ENCODE measurements at regions not wholly inside any gene's neighbourhood (a gene's known extent, or its start where the extent isn't known, plus 50 kb on each side); places are given as distances from the start of the nearest gene placed in this dataset.

DNA sequence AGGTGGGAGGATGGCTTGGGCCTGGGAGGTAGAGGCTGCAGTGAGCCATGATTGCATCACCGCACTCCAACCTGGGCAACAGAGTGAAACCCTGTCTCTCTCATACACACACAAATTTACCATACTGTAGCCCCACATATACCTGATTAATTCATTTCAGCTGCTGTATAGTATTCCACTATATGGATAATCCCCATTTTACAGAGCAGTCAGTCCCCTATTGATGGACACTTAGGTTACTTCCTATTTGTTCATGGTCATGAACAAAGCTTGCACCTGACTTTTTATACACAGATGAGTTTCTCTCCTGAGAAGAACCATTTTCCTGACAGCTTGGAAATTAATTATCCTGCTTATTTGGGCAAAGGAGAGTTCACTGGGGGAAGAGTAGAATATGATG is 59.2 kb downstream of the EMX2 start:
- peaks cover 4% of the 10 kb centered on the region; the same call in 1 of the 2 replicates for H3K27me3 ChIP-seq
- no peak for DNase-seq
- H3K36me3 ChIP-seq, result no peaks in the 10 kb centered on the region
- no peak overlapping the region for H3K4me3 ChIP-seq
- H3K4me1 ChIP-seq, result no peaks in the 10 kb centered on the region
- no peak overlapping the region for H3K27ac ChIP-seq
- no peaks in the 10 kb centered on the region for H3K9me3 ChIP-seq (replicated peaks)

DNA sequence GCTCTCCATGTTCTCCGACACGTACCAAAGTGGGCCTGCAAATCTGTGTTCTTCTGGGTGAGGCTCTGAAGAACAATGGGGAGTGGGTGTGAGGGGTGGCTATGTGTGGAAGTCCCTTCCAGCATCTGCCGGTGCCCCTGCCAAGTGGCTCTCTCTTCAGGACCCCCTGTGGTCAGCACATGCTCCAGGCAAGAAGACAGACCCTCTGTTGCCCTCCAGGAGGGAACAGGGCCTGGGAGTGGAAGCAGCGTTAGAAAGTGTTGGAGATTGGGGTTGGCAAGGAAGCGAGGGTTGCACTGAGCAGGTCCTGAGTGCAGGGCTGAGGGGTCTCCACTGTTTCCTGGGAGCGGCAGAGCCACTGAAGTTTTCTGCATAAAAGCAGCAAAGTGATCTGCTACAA is 60.5 kb downstream of the EMX2 start:
- no peaks in the 10 kb centered on the region for H3K36me3 ChIP-seq
- H3K4me1 ChIP-seq, result no peaks in the 10 kb centered on the region
- DNase-seq, result no peak
- H3K27me3 ChIP-seq, result peaks cover 4% of the 10 kb centered on the region; the same call in 1 of the 2 replicates
- no peak overlapping the region for H3K4me3 ChIP-seq
- no peaks in the 10 kb centered on the region for H3K9me3 ChIP-seq (replicated peaks)
- no peak overlapping the region for H3K27ac ChIP-seq

DNA sequence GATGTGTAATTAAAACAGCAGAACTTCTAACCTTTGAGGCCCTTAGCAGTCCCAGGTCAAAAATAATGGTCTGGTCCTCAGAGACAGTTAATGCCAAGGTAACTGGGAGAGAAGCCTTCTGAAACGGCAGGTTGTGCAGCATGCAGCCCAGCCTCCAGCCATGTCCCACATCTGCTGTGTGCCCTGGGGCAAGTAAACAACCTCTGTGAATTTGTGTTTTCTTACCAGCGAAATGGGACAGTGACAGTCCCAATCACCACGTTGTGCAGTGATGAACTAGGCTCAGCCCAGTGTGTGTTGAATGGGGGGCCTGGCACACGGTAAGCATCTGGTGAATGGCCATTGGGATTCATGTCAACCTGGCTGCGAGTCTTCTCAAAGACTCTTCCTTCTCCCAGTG is 61.2 kb downstream of the EMX2 start:
- H3K27ac ChIP-seq, result no peak overlapping the region
- DNase-seq, result no peak
- no peaks in the 10 kb centered on the region for H3K9me3 ChIP-seq (replicated peaks)
- H3K4me1 ChIP-seq, result no peaks in the 10 kb centered on the region
- H3K4me3 ChIP-seq, result no peak overlapping the region
- peaks cover 4% of the 10 kb centered on the region; the same call in 1 of the 2 replicates for H3K27me3 ChIP-seq
- H3K36me3 ChIP-seq, result no peaks in the 10 kb centered on the region

DNA sequence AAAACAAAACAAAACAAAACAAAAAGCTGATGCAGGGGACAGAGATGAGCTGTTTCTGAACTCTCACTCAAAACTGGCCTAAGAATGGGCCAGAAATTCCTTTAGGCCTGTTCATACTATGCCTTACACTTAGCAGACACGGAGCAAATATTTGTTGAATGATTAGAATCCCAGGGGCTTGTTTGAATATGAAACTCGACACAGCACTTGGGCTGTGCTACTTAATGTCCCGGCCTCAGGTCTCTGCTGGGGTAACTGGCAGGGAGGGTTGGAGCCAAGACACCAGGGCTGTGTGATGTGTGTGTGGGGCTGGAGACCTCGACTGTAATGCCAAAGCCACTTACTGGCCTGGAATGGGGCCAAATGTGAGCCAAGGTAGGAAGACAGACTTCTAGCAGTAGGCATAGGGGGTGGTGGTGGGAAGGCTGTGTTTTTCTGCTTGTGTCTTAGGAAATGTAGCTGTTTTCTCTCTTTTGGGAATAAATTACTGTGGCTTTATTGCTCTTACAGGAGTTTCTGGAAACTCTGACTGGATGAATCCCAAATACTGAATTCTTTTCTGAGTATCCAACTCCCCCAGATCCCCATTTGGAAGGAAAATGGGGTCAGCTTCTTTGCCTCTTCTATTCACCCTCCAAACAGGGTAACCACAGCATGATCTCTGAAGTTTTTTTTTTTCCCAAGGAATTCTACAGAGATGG is 66.7 kb downstream of the EMX2 start:
- H3K36me3 ChIP-seq, result no peaks in the 10 kb centered on the region
- no peaks in the 10 kb centered on the region for H3K27me3 ChIP-seq
- peak in 1 of 2 experiments; percentile 9 for DNase-seq
- no peak overlapping the region for H3K4me3 ChIP-seq
- no peaks in the 10 kb centered on the region for H3K9me3 ChIP-seq (replicated peaks)
- no peak overlapping the region for H3K27ac ChIP-seq
- H3K4me1 ChIP-seq, result no peaks in the 10 kb centered on the region

DNA sequence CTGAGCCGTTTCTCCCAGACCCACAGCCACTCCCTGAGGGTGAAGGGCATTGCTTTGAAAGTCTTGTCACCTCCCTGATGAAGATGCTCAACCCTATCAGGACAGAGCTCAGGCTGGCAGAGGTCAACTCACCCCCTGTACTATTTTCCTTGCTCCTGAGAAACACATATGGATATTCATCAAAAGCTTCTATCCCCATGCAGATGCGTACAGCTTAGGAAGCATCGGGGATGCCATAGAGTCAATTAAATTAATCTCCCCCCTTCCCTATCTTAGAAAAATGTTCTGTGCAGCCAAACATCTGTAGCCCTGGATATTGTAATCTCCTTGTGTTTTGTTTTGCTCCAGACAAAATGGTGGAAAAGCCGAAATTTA is 67.2 kb downstream of the EMX2 start:
- no peak for DNase-seq
- H3K27me3 ChIP-seq, result no peaks in the 10 kb centered on the region
- no peak overlapping the region for H3K4me3 ChIP-seq
- H3K36me3 ChIP-seq, result no peaks in the 10 kb centered on the region
- H3K4me1 ChIP-seq, result no peaks in the 10 kb centered on the region
- H3K27ac ChIP-seq, result no peak overlapping the region
- no peaks in the 10 kb centered on the region for H3K9me3 ChIP-seq (replicated peaks)

DNA sequence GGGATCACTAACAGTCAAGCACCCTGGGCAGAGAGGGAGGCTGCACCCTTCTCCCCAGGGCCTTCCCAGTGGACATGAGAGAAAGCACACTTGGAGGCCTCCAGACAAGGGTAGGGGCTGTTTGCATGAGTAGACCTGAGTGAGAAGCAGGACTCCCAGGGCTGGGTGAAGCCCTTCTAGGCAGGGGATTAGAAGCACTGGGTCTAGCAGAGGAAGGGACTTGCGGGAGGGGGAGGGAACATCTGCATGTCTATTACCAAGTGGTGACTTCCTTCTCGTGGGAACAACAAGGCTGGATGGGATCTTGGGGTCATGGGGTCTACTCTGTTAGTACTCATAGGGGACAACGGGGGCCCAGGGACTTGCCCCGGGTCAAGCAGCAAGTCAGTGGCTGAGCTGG is 67.8 kb downstream of the EMX2 start:
- H3K36me3 ChIP-seq, result no peaks in the 10 kb centered on the region
- H3K27me3 ChIP-seq, result no peaks in the 10 kb centered on the region
- no peak overlapping the region for H3K4me3 ChIP-seq
- no peaks in the 10 kb centered on the region for H3K9me3 ChIP-seq (replicated peaks)
- no peak for DNase-seq
- H3K4me1 ChIP-seq, result no peaks in the 10 kb centered on the region
- H3K27ac ChIP-seq, result no peak overlapping the region

DNA sequence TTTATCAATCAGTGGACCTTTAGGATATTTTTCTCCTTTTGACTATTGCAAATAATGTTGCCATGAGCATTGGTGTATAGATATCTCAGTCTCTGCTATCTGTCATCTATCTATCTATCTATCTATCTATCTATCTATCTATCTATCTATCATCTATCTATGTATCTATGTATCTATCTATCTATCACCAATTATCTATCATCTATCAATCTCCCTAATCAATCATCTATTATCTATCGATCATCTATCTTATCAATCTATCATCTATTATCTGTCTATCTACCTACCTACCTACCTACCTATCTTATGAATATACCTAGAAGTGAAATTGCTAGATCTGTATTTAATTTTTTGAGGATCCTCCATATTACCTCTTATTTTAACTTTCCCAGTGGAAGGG is 69.6 kb downstream of the EMX2 start:
- DNase-seq, result no peak
- no peaks in the 10 kb centered on the region for H3K36me3 ChIP-seq
- H3K9me3 ChIP-seq (replicated peaks), result no peaks in the 10 kb centered on the region
- H3K27ac ChIP-seq, result no peak overlapping the region
- no peaks in the 10 kb centered on the region for H3K27me3 ChIP-seq
- H3K4me3 ChIP-seq, result no peak overlapping the region
- H3K4me1 ChIP-seq, result no peaks in the 10 kb centered on the region

DNA sequence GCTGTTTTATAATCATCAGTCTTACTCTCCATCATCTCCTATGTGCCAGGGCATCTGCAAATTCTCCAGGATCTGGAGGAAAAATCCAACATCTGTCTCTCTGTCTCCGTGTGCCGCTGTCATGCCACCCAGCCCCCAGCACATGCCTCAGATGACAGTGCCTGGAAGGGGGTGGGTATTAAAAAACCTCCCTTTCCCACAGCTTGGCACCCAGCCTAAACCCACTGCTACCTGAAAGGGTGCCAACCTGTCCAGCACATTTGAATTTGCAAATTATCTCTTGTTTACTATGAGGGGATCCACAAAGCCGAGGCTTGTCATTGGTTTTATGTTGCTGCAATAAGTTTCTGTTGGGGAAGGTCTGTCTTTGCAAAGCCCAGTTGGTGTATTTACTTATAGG is 73.1 kb downstream of the EMX2 start:
- Histone ChIP-seq H3K27me3 (no peaks in the 10 kb centered on the region), H3K4me1 (no peaks in the 10 kb centered on the region), H3K27ac (no peak overlapping the region), H3K36me3 (no peaks in the 10 kb centered on the region), H3K9me3 (replicated peaks) (no peaks in the 10 kb centered on the region), H3K4me3 (no peak overlapping the region)
- DNase-seq, result no peak

DNA sequence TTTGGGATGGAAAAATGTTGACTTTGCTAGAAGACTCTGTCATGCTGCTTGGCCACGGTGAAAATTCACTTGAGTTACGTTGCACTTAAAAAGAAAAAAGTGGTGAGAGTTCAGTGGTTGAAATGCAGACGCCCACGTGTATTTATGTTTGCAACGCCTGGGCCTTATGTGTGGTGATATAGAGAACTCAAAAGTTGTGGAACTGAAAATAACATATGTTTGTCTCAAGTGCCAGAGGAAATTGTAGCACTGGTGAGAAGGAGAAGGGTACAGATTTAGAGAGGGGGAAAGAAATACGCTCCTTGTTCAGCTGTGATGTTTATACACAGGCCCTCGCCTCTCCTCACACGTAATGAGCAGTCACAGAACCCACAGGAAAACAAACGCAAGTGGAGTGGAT is 73.6 kb downstream of the EMX2 start:
- Histone ChIP-seq H3K4me3 (no peak overlapping the region), H3K36me3 (no peaks in the 10 kb centered on the region), H3K4me1 (no peaks in the 10 kb centered on the region), H3K27me3 (no peaks in the 10 kb centered on the region), H3K9me3 (replicated peaks) (no peaks in the 10 kb centered on the region), H3K27ac (no peak overlapping the region)
- DNase-seq, result no peak

DNA sequence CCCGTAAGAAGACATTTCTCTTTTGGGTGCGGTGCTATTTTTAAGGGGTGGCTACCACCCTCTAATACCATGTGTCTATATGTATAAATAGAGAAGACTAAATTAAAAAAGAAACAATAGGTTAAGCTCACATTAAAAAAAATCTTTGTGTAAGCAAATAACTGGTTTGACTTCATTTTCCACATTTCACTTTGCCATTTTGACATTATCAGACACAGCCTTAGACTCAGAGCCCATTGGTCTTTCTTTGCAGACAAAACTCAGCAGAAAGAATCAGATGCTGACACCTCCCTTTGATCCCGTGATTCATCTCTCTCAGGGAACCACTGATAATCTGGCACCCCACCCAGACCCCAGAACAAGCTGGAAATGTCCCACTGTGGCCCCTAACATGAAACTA is 74.5 kb downstream of the EMX2 start:
- H3K36me3 ChIP-seq, result no peaks in the 10 kb centered on the region
- no peak overlapping the region for H3K27ac ChIP-seq
- no peak overlapping the region for H3K4me3 ChIP-seq
- H3K27me3 ChIP-seq, result no peaks in the 10 kb centered on the region
- no peaks in the 10 kb centered on the region for H3K9me3 ChIP-seq (replicated peaks)
- DNase-seq, result no peak
- no peaks in the 10 kb centered on the region for H3K4me1 ChIP-seq

DNA sequence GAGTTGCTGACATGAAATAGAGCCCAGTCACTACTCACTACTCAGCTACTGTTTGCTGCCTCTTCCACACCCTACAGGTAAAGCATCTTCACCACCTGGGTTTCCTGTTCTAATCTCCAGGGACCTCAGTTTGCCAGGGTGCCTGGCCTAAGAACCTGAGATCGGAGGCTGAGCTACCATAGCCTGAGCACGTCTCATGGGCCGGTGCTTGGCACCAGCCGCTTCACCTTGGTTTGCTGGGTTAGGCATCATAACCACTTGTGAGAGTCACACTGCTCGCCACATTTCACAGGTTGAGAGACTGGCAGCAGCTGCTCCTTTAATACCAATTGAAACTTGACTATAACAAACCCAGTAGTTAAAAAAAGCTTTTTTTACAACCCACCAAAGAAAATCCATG is 75.1 kb downstream of the EMX2 start:
- no peak for DNase-seq
- no peaks in the 10 kb centered on the region for H3K27me3 ChIP-seq
- no peak overlapping the region for H3K4me3 ChIP-seq
- no peak overlapping the region for H3K27ac ChIP-seq
- no peaks in the 10 kb centered on the region for H3K36me3 ChIP-seq
- H3K4me1 ChIP-seq, result no peaks in the 10 kb centered on the region
- no peaks in the 10 kb centered on the region for H3K9me3 ChIP-seq (replicated peaks)

DNA sequence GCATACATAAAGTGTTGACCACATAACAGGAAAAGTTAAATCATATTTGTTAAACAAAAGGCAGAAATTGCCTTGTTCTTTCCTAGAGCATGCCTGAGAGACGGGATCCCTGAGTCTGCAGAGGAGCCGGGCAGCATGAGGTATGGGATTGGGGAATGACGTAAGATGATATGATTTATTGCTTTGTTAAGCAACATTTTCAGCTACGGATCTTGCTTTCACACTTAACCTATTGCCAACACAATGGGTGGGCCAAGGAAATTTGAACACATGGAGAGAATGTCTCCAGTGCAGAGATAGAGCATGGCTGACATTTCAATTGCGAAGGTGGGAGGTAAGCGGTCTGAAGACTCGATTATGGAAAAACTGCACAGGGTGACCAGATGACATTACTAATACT is 76.7 kb downstream of the EMX2 start:
- Histone ChIP-seq H3K27me3 (no peaks in the 10 kb centered on the region), H3K27ac (no peak overlapping the region), H3K9me3 (replicated peaks) (no peaks in the 10 kb centered on the region), H3K4me3 (no peak overlapping the region), H3K36me3 (no peaks in the 10 kb centered on the region), H3K4me1 (no peaks in the 10 kb centered on the region)
- DNase-seq, result no peak

DNA sequence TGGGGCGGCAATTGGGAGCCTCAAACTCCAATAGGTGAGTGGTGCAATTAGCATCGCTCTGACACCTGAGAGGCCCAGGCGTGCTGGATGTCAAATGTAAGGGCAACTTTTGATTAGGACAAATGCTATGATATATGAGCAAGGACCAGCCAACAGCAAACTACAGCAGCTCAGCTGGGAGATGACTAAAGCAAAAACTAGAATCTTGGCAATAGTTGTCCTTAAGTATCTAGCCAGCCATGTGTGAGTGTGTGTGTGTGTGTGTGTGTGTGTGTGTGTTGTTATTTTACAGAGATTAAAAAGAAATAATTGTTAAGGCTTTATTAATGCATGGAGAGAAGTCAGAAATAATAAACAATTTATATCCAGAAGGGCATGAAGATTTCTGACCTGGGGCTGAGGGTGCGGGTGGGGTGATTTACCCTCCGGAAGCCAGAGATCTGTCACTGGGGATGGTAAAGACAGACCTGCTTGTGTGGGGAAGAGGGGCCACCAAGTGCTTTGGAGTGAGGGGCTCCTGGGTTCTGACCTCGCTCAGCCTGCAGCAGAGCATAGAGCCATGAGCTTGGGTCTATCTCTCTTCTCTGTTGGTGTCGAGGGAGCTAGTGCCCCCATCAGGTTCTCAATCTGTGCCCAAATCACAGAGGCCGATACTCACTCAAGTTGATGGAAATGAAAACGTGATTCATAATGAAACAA is 77.3 kb downstream of the EMX2 start:
- no peaks in the 10 kb centered on the region for H3K9me3 ChIP-seq (replicated peaks)
- H3K27me3 ChIP-seq, result no peaks in the 10 kb centered on the region
- no peaks in the 10 kb centered on the region for H3K4me1 ChIP-seq
- H3K36me3 ChIP-seq, result no peaks in the 10 kb centered on the region
- no peak overlapping the region for H3K27ac ChIP-seq
- no peak for DNase-seq
- H3K4me3 ChIP-seq, result no peak overlapping the region

DNA sequence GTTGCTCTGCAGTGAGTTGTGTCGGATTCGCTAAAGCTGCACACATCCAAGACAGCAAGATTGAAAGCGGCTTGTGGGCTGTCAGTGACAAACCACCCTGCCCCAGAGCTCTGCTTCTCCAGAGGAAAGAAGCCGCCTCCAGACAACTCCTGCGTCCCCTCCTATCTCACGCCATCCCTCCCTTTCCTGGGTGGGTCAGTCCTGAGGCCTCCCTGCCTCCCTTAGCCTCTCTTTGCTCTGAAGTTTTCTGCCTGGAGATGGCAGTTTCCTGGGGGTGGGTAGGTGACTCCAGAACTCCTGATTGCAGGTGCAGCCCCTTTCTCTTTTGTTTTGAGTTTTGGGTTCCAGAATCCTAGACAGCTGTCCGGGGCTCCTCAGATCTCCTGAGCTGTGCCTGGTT is 78.7 kb downstream of the EMX2 start:
- H3K27ac ChIP-seq, result no peak overlapping the region
- DNase-seq, result no peak
- H3K4me1 ChIP-seq, result no peaks in the 10 kb centered on the region
- no peaks in the 10 kb centered on the region for H3K9me3 ChIP-seq (replicated peaks)
- no peaks in the 10 kb centered on the region for H3K27me3 ChIP-seq
- H3K4me3 ChIP-seq, result no peak overlapping the region
- H3K36me3 ChIP-seq, result no peaks in the 10 kb centered on the region

DNA sequence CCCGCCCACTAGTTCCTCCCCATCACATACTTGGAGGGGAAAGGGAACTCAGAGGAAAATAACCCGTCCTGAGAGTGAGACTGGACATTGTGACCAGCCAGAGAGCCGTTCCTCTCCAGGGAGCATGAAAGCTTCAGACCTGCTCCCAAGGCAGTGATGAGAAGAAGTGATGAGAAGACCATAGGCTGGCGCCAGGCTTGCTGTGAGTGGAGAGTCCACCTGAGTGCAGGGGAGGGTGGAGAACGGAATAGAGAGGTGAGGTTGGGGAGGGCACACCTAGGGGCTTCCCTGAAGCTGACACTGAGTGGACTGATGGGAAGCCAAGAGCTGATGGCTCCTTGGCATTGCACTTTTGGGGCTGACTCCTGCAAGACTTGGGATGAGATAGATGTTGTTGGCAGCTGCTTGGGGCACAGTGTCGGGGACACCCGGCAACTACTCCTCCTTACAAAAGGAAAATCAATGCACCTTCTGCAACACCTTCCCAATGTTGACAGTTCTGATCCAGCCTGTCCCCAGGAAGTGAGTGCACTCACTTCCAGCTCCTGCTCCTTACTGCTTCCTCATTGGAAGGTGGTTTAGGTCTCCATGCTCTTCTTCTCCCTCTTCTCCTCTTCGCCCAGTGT is 79.4 kb downstream of the EMX2 start:
- Histone ChIP-seq H3K9me3 (replicated peaks) (no peaks in the 10 kb centered on the region), H3K36me3 (no peaks in the 10 kb centered on the region), H3K27me3 (no peaks in the 10 kb centered on the region), H3K4me3 (no peak overlapping the region), H3K4me1 (no peaks in the 10 kb centered on the region), H3K27ac (no peak overlapping the region)
- no peak for DNase-seq
